ENCODE measurements at regions not wholly inside any gene's neighbourhood (a gene's known extent, or its start where the extent isn't known, plus 50 kb on each side); places are given as distances from the start of the nearest gene placed in this dataset.
"Not testable (repeated sequence)": the region's sequence is repeated elsewhere in the genome, so short reads cannot be mapped to it uniquely, and the experiment has no call there.

DNA sequence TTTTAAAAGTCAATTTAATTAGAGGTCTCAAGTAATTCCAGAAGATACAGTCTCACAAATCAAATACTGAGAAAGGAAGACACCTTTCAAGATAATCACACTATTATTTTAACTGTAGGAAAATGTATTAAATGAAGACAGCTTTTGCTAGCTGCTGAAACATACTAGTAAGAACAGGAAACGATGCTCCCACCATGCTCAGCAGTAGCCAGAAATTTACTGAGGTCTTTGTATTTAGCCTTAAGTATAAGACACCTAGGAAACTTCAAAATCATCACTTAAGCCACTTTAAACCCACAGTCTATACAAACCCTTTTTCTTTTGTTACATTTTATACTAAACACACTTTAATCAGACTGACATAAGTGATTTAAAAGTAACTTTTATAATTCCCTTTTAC lies 72.7 kb upstream of the NPIPB12 start:
- not testable (repeated sequence) for DNase-seq (ENCODE audit: low spot score)

- not testable (repeated sequence) for DNase-seq (ENCODE audit: low spot score)
Measured at GRCh38 chr16:29581764-29582163, 75.6 kb upstream of the NPIPB12 start.

DNA sequence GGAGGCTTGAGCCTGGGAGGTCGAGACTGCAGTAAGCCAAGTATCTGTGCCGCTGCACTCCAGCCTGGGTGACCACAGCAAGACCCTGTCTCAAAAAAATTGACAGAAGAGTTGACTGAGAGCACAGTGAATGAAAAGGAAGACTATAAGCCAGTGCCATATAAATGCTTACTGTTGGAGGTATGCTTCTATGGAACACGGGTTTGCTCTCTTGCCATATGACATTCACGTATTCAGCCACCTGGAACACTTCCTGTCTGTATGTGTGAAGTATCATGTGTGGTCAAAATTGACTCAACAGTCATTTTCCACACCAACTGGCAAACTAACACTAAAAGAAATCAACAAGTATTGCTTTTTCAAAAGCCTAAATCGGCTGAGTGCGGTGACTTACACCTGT lies 71.1 kb upstream of the SPN start:
- DNase-seq (ENCODE audit: low spot score) = not testable (repeated sequence)

GRCh38 chr16:29594269-29594925 lies 68.7 kb upstream of the SPN start:
- DNase-seq (ENCODE audit: low spot score) = peak; percentile 9

GRCh38 chr16:29594926-29595838 lies 67.9 kb upstream of the SPN start:
- peak; percentile 53 for DNase-seq (ENCODE audit: low spot score)

DNA sequence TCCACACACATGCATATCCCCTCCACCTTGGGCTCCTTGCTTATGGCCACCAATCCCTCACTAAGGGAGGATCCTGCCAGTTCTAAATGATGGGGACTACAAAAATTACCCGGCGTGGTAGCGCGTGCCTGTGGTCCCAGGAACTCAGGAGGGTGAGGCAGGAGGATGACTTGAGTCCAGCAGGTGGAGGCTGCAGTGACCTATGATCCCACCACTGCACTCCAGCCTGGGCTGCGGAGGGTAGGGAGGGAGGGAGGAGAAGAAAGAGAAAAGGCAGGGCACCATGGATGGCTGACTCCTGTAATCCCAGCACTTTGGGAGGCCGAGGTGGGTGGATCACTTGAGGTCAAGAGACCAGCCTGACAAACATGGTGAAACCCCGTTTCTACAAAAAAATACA lies 66.0 kb upstream of the SPN start:
- DNase-seq (ENCODE audit: low spot score) = not testable (repeated sequence)

DNA sequence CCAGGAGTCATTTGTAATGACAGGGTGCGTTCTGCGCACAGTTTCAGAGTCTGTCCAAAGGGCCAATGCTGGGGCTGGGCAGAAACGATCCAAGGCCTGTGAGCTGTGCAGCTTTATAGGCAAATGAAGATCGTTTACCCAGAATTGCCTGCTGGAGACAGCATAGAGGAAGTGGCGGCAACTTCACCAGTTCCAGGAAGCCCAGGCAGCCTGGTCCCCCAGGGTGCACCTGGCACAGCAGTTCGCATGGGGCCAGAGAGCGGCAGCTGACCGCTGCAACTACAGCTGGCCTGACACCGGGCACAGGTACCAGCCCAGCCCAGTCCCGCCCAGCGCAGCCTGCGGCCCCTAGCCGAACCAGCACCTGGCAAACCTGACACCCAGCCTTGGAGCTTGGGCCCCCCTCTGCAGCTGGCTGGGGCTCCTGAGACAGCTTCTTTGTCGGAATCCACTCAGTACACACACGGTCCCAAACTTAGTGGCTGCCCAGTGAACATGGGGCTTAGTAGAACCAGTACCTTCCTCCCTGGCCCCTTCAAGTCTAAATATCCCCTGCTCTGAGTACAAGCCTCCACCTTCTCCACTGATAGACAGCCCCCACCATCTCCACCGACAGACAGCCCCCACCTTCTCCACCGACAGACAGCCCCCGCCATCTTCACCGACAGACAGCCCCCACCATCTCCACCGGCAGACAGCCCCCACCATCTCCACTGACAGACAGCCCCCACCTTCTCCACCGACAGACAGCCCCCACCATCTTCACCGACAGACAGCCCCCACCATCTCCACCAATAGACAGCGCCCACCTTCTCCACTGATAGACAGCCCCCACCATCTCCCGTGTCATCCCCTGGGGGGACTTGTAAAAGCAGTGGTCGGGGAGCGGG lies 62.7 kb upstream of the SPN start:
- DNase-seq (ENCODE audit: low spot score) = peak; percentile 52

DNA sequence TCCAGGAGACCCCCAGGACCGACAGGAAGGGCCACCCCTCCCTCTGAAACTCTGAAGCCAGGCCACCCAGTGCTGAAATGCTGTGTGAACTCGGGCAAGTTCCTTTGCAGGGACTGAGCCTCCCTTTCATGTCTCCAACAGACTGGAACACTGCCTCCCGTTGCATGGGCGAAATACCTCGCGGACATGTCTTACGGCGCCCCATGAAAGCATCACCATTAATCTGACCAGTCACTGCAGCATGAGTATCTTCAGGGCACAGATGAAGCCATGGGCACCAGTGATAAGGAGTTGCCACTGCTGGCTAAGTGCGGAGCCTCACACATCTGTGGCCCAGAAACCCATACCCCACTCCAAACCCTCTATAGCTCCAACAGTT lies 60.8 kb upstream of the SPN start:
- not testable (repeated sequence) for DNase-seq (ENCODE audit: low spot score)

- DNase-seq (ENCODE audit: low spot score) = not testable (repeated sequence)
Measured at GRCh38 chr16:29602683-29603088, 60.4 kb upstream of the SPN start.

DNA sequence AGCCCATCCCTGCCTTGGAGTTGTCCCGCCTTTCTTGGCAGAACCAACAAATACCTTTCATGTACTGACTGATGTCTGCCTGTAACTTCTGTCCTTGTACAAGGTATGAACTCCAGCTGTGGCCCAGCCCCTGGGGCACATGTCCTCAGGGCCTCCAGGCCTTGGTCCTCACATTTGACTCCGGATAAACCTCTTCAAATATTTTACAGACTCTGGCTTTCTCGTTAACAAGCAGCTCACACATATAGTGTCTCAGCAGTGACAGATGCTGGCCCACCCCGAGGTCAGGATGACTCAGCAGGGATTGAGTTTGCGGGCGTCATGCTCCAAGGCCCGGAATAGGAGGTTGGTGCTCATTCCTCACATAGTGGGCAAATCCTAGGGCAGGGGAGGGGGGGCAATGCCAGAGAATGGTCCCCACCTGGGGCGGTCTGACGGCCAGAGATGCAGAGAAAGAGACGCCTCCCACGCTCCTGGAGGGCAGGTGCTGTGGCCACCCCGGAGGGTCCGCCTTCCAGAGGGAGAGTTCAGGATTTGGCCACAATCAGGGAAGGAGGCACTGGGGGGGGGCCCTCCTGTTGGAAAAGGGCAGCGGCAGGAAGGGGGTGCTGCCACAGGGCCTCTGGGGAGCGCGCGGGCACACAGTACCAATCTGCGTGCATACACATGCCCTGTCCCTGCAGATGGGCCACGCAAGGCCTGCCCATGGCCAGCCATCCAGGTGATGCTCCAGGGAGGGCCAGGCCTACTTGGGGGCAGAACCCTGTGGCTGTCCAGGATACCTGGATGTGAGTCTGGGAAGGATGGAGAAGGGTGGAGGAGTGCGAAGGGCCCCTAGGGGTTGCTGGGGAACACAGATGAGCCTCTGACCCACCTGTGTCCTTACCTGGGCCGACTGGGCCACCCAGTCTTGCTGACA lies 58.2 kb upstream of the SPN start:
- not testable (repeated sequence) for DNase-seq (ENCODE audit: low spot score)

- not testable (repeated sequence) for DNase-seq (ENCODE audit: low spot score)
Measured at GRCh38 chr16:29605593-29606205, 57.3 kb upstream of the SPN start.

DNA sequence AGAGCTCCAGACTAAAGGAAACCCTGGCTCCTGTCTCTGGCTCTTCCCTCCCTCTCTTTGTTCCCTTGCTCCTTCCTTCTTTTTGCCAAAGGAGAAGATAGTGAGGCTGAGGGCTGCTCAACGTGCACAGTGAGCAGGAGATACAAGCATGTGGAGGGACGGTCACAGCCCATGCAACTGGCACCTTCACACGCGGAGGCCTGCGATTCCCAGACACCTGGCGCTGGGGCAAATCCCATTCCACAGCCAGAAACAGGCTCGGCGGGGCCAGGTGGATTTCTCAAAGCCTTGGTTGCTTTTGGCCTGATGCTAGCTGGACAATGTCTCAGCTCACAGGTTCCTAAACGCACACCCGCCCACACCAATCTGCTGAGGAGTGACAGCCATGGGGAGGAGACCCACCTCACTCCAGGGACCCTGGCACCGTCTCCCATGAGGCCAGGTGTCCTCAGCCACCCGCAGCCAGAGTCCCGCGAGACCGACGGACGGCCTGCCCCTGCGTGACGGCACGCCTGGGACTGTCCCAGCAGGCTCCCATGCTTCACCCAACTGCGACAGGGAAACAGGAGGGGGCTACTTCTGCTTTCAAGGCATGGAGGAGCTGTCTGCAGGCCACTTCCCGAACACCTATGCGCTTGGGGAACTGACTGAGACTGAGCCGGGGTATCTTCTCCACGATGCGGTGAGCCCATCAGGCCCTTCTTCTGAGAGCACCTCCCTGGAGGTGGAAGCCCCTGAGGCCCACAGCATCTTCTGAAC lies 56.2 kb upstream of the SPN start:
- not testable (repeated sequence) for DNase-seq (ENCODE audit: low spot score)

GRCh38 chr16:29607428-29607823 lies 55.6 kb upstream of the SPN start:
- not testable (repeated sequence) for DNase-seq (ENCODE audit: low spot score)

GRCh38 chr16:29612381-29613306 lies 50.4 kb upstream of the SPN start:
- DNase-seq (ENCODE audit: low spot score) = not testable (repeated sequence)
